Endothelial cell of umbilical vein (primary cell): ENCODE measurements at regions not wholly inside any gene's neighbourhood (a gene's known extent, or its start where the extent isn't known, plus 50 kb on each side); places are given as distances from the start of the nearest gene placed in this dataset.

Experiments used
- BruUV-seq: library from RNA; stranded (reverse); fragments of 400-500 nt; replicated peaks from 2 replicates; lab custom pipeline; 2021; lab: Mats Ljungman, UMichigan
- CTCF ChIA-PET: fragments of 300-600, 350-600 bp; sonication (Branson Sonifier 250); formaldehyde crosslinking; loops from one replicate; lab custom pipeline; 2021; ENCODE audit warnings: antibody characterized with exemption, inconsistent platforms; lab: Charles Lee
- POLR2A ChIA-PET: fragments of 300-600, 350-600 bp; sonication (Branson Sonifier 250); formaldehyde crosslinking; loops from one replicate; lab custom pipeline; 2021; ENCODE audit warnings: antibody characterized with exemption, inconsistent platforms; lab: Charles Lee
- DNase-seq: peaks from one replicate; pipeline ENCODE4 v3.0.0-alpha.2; 2011; ENCODE audit warnings: low read depth, low spot score
- FAIRE-seq: peaks from 2 replicates; lab custom pipeline; 2011; peaks lifted over from hg19 to GRCh38; lab: Jason Lieb, UNC
- H2AFZ ChIP-seq: 2 replicates; pipeline ENCODE4 v1.6.0; 2012; ENCODE audit warnings: low read depth, low read length, control low read depth, inconsistent platforms
- H3K27ac ChIP-seq: 2 replicates; pipeline ENCODE4 v1.5.1; 2011; ENCODE audit warnings: low read depth, mild to moderate bottlenecking, control low read depth, low read length, moderate library complexity; ENCODE audit not compliant: insufficient read depth
- H3K27me3 ChIP-seq, 2 experiments: 2 replicates each; pipeline versions ENCODE4 v1.6.0 to v1.6.1; 2011; ENCODE audit warnings: low read length in 2 of 2, mixed read lengths in 1 of 2; ENCODE audit not compliant: control insufficient read depth in 2 of 2, insufficient read depth in 2 of 2
- H3K36me3 ChIP-seq, 2 experiments: 2 replicates in 1 of 2; 3 replicates in 1 of 2; pipeline ENCODE4 v1.5.1; 2011; ENCODE audit warnings: low read length in 2 of 2, mild to moderate bottlenecking in 1 of 2, moderate library complexity in 1 of 2; ENCODE audit not compliant: control insufficient read depth in 2 of 2, insufficient read depth in 2 of 2; ENCODE audit errors: extremely low read depth in 1 of 2
- H3K4me1 ChIP-seq: 3 replicates; pipeline ENCODE4 v1.5.1; 2011; ENCODE audit warnings: mild to moderate bottlenecking, low read length; ENCODE audit not compliant: control insufficient read depth, insufficient read depth; ENCODE audit errors: extremely low read depth
- H3K4me2 ChIP-seq: 2 replicates; pipeline ENCODE4 v1.6.1; 2011; ENCODE audit warnings: low read length, control low read depth, mixed read lengths; ENCODE audit not compliant: insufficient read depth
- H3K4me3 ChIP-seq, 3 experiments: fragments of 200-600 bp in 1 of 3; sonication (generic), shearing (Covaris generic) in 1 of 3; replicated peaks in 1 of 3; 2 replicates each; pipeline ENCODE4 v1.5.1; 2011 to 2016; ENCODE audit warnings: control low read depth in 3 of 3, low read length in 3 of 3, mild to moderate bottlenecking in 2 of 3, inconsistent platforms in 1 of 3, low read depth in 1 of 3, moderate library complexity in 1 of 3; ENCODE audit not compliant: insufficient read depth in 1 of 3
- H3K79me2 ChIP-seq: 2 replicates; pipeline ENCODE4 v1.6.0; 2012; ENCODE audit warnings: low read length, inconsistent platforms; ENCODE audit not compliant: control insufficient read depth, insufficient read depth
- H3K9ac ChIP-seq: replicated peaks from 2 replicates; pipeline ENCODE3; 2011; ENCODE audit warnings: low read length, control low read depth; ENCODE audit not compliant: insufficient read depth; ENCODE audit errors: extremely low read depth
- H3K9me1 ChIP-seq: replicated peaks from 3 replicates; pipeline ENCODE4 v1.6.0; 2011; ENCODE audit warnings: mild to moderate bottlenecking, low read length; ENCODE audit not compliant: control insufficient read depth, insufficient read depth; ENCODE audit errors: extremely low read depth
- H3K9me3 ChIP-seq: replicated peaks from 2 replicates; pipeline ENCODE4 v1.5.1; 2012; ENCODE audit warnings: low read length, inconsistent platforms; ENCODE audit not compliant: control insufficient read depth, insufficient read depth
- H4K20me1 ChIP-seq: replicated peaks from 2 replicates; pipeline ENCODE3; 2011; ENCODE audit warnings: mild to moderate bottlenecking, low read length; ENCODE audit not compliant: control insufficient read depth, insufficient read depth; ENCODE audit errors: extremely low read depth
- EZH2 ChIP-seq: IDR thresholded peaks from 2 replicates; pipeline ENCODE4 v1.6.1; 2012; ENCODE audit warnings: borderline replicate concordance, low read depth, mild to moderate bottlenecking, moderate library complexity, low read length, inconsistent platforms; ENCODE audit not compliant: severe bottlenecking
- FOS ChIP-seq: IDR thresholded peaks from 2 replicates; pipeline ENCODE4 v1.6.1; 2011; ENCODE audit warnings: mild to moderate bottlenecking, low read length, moderate library complexity, borderline replicate concordance; ENCODE audit not compliant: insufficient read depth
- GATA2 ChIP-seq: IDR thresholded peaks from 2 replicates; pipeline ENCODE4 v1.7.0; 2011; ENCODE audit warnings: low read depth, mild to moderate bottlenecking, moderate library complexity, mixed read lengths, low read length; ENCODE audit not compliant: insufficient read length, insufficient read depth
- JUN ChIP-seq: IDR thresholded peaks from 2 replicates; pipeline ENCODE4 v1.6.1; 2011; ENCODE audit warnings: borderline replicate concordance, low read depth; ENCODE audit not compliant: insufficient read length, insufficient read depth
- MYC ChIP-seq: IDR thresholded peaks from one replicate; pipeline ENCODE4 v1.6.1; 2011; ENCODE audit warnings: mild to moderate bottlenecking, low read depth, low read length
- POLR2A ChIP-seq: IDR thresholded peaks from 2 replicates; pipeline ENCODE4 v1.6.1; 2012; ENCODE audit warnings: low read depth, mild to moderate bottlenecking, control low read depth, low read length
- POLR2AphosphoS5 ChIP-seq: IDR thresholded peaks from 2 replicates; pipeline ENCODE4 v1.6.1; 2012; ENCODE audit warnings: low read depth, mild to moderate bottlenecking, control low read depth, low read length, moderate library complexity; ENCODE audit not compliant: insufficient read depth
- dilution Hi-C: fragments of 300-500 bp; cut with MboI; formaldehyde crosslinking; loops from one replicate; pipeline ENCODE4 v1.15.0; 2019; ENCODE audit warnings: low sequenced_read_pairs; ENCODE audit not compliant: extremely low pct_ligation_motif_present
- intact Hi-C: fragments of 100-400 bp; cut with micrococcal nuclease; formaldehyde crosslinking; loops from one replicate; pipeline ENCODE4 v1.10.0; 2022
- TF ChIP-seq, protein P1 (sequence below): IDR thresholded peaks from 2 replicates; pipeline ENCODE4 v1.6.1; 2011; ENCODE audit not compliant: insufficient read depth, insufficient read length
- TF ChIP-seq, protein P2 (sequence below), 2 donors: IDR thresholded peaks; 1 replicate in 1 of 2; 2 replicates in 1 of 2; pipeline ENCODE4 v1.5.1; 2011; ENCODE audit warnings: low read length in 2 of 2, mild to moderate bottlenecking in 2 of 2, moderate library complexity in 2 of 2, control low read depth in 1 of 2, inconsistent platforms in 1 of 2, low read depth in 1 of 2; ENCODE audit not compliant: insufficient read depth in 1 of 2; ENCODE audit errors: extremely low read depth in 1 of 2

DNA sequence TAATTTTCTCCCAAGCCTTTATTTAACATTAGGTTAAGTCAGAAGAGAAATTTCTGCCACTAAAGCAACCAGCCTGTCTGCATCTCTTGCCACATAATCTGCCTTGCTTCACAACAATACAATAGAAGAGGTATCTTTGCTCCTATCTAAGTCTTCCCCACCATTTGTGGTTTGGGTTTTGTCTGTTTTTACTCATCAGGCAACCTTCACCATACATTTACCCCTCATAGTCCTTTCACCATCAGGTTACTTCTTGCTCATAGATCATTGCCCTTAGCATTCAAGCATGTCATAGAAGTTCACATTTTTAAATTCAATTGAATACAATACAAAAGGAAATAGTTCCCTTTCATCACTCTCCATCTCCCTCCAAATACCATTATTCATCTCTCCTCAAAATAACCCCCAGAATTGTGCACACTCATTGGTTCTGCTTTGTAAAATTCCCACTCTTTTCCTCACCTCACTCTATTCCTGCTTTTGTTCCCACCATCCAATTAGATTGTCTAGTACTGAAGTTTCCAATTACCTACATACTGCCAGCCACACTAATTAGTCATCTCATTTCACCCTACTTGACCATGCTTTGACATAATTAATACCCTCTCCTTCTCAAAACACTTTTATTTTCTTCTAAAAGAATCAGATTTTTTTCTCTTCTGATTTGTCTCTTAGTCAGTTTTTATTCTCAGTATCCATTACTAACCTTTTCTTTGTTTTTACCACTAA lies 1957.0 kb upstream of the AGA start:
- Histone ChIP-seq H3K4me2 (no peak overlapping the region), H3K9ac (no peak overlapping the region), H3K79me2 (no peaks in the 10 kb centered on the region), H2AFZ (no peak overlapping the region), H3K27me3 (no peaks in the 10 kb centered on the region), H4K20me1 (no peaks in the 10 kb centered on the region), H3K27ac (no peak overlapping the region), H3K9me1 (no peaks in the 10 kb centered on the region), H3K4me1 (no peaks in the 10 kb centered on the region), H3K4me3 (no peak overlapping the region), H3K9me3 (peaks cover 2% of the 10 kb centered on the region), H3K36me3 (no peaks in the 10 kb centered on the region)
- TF ChIP-seq GATA2 (no peak), FOS (no peak), EZH2 (no peak), POLR2A (no peak), POLR2AphosphoS5 (no peak), MYC (no peak), JUN (no peak)
- TF ChIP-seq, protein P1, sequence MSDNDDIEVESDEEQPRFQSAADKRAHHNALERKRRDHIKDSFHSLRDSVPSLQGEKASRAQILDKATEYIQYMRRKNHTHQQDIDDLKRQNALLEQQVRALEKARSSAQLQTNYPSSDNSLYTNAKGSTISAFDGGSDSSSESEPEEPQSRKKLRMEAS: no peak
- TF ChIP-seq, protein P2, sequence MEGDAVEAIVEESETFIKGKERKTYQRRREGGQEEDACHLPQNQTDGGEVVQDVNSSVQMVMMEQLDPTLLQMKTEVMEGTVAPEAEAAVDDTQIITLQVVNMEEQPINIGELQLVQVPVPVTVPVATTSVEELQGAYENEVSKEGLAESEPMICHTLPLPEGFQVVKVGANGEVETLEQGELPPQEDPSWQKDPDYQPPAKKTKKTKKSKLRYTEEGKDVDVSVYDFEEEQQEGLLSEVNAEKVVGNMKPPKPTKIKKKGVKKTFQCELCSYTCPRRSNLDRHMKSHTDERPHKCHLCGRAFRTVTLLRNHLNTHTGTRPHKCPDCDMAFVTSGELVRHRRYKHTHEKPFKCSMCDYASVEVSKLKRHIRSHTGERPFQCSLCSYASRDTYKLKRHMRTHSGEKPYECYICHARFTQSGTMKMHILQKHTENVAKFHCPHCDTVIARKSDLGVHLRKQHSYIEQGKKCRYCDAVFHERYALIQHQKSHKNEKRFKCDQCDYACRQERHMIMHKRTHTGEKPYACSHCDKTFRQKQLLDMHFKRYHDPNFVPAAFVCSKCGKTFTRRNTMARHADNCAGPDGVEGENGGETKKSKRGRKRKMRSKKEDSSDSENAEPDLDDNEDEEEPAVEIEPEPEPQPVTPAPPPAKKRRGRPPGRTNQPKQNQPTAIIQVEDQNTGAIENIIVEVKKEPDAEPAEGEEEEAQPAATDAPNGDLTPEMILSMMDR (IDR thresholded peaks at IDR 0.05; ENCODE audit: extremely low read depth in 1 of 2, insufficient read depth in 1 of 2, low read depth in 1 of 2, low read length in 2 of 2): no peak
- dilution Hi-C loops (no loop called here), intact Hi-C loops (no loop called here)
- ChIA-PET POLR2A (no interaction called here), CTCF (no interaction called here)
- BruUV-seq: no TSS peak
- FAIRE-seq (no peak), DNase-seq (no peak)
